GM12878 (cell line): ENCODE measurements at regions not wholly inside any gene's neighbourhood (a gene's known extent, or its start where the extent isn't known, plus 50 kb on each side); places are given as distances from the start of the nearest gene placed in this dataset.

Experiments
- ATAC-seq: fragments of 200-7000 bp; cut with Tn5 transposase; 3 replicates; pipeline ENCODE4 v1.9.1; 2020; ENCODE audit warnings: mild to moderate bottlenecking, moderate library complexity
- BruUV-seq: library from RNA; stranded (reverse); fragments of 400-500 nt; replicated peaks from 2 replicates; lab custom pipeline; 2021; lab: Mats Ljungman, UMichigan
- CTCF ChIA-PET: fragments of 300-600 bp; sonication (Branson Sonifier 250); formaldehyde crosslinking; extraction: SDS; loops from one replicate; lab custom pipeline; 2021; ENCODE audit warnings: inconsistent platforms; lab: Yijun Ruan, JAX
- POLR2A ChIA-PET: fragments of 350-600 bp; formaldehyde crosslinking; extraction: SDS; loops from one replicate; lab custom pipeline; 2021; ENCODE audit warnings: inconsistent platforms; lab: Charles Lee
- RAD21 ChIA-PET: fragments of 300-600 bp; sonication (Branson Sonifier 250); formaldehyde crosslinking; loops from one replicate; lab custom pipeline; 2023; ENCODE audit warnings: antibody characterized with exemption; ENCODE audit not compliant: unreplicated experiment; lab: Charles Lee
- SMC1A ChIA-PET: fragments of 300-600 bp; sonication (Branson Sonifier 250); formaldehyde crosslinking; loops from one replicate; lab custom pipeline; 2023; ENCODE audit not compliant: unreplicated experiment, uncharacterized antibody; lab: Charles Lee
- DNase-seq: peaks from one replicate; pipeline ENCODE4 v3.0.0-alpha.2; 2011; ENCODE audit warnings: low read depth, low spot score
- FAIRE-seq: peaks from 3 replicates; lab custom pipeline; 2011; peaks lifted over from hg19 to GRCh38; lab: Jason Lieb, UNC
- H2AFZ ChIP-seq: 2 replicates; pipeline ENCODE4 v1.6.0; 2011; ENCODE audit warnings: low read depth, low read length, control low read depth; ENCODE audit not compliant: control insufficient read depth
- H3K27ac ChIP-seq: 2 replicates; pipeline ENCODE4 v1.5.1; 2011; ENCODE audit warnings: control low read depth; ENCODE audit not compliant: control insufficient read depth, insufficient read depth
- H3K27me3 ChIP-seq, 2 experiments: replicated peaks in 1 of 2; 2 replicates each; pipeline versions ENCODE4 v1.6.0 to v1.6.1; 2011; ENCODE audit warnings: low read length in 1 of 2; ENCODE audit not compliant: control insufficient read depth in 2 of 2, insufficient read depth in 2 of 2
- H3K36me3 ChIP-seq, 2 experiments: 2 replicates each; pipeline ENCODE4 v1.5.1; 2011; ENCODE audit warnings: low read length in 1 of 2; ENCODE audit not compliant: control insufficient read depth in 2 of 2, insufficient read depth in 2 of 2
- H3K4me1 ChIP-seq: 2 replicates; pipeline ENCODE4 v1.6.1; 2011; ENCODE audit warnings: mild to moderate bottlenecking, low read length, moderate library complexity, mixed read lengths; ENCODE audit not compliant: control insufficient read depth, insufficient read depth
- H3K4me2 ChIP-seq: 2 replicates; pipeline ENCODE4 v1.6.0; 2011; ENCODE audit warnings: control low read depth; ENCODE audit not compliant: control insufficient read depth, insufficient read depth
- H3K4me3 ChIP-seq: fragments of 200-600 bp; sonication (generic); 2 replicates; pipeline ENCODE4 v1.5.1; 2016
- H3K79me2 ChIP-seq: 2 replicates; pipeline ENCODE4 v1.6.0; 2011; ENCODE audit warnings: low read length; ENCODE audit not compliant: control insufficient read depth, insufficient read depth
- H3K9ac ChIP-seq: 2 replicates; pipeline ENCODE4 v1.8.0; 2011; ENCODE audit warnings: low read length, control low read depth, mixed read lengths; ENCODE audit not compliant: control insufficient read depth, insufficient read depth
- H3K9me3 ChIP-seq: replicated peaks from 3 replicates; pipeline ENCODE4 v1.5.1; 2011; ENCODE audit warnings: mild to moderate bottlenecking, low read length; ENCODE audit not compliant: control insufficient read depth, insufficient read depth
- H4K20me1 ChIP-seq: 2 replicates; pipeline ENCODE4 v1.6.0; 2011; ENCODE audit not compliant: control insufficient read depth, insufficient read depth
- BHLHE40 ChIP-seq, 2 experiments: fragments of 450-650 bp in 1 of 2; IDR thresholded peaks; 2 replicates each; pipeline ENCODE4 v1.6.1; 2011 to 2017; ENCODE audit warnings: low read depth in 2 of 2, borderline replicate concordance in 1 of 2, improper control_type of control experiment in 1 of 2, low read length in 1 of 2, mild to moderate bottlenecking in 1 of 2
- BRCA1 ChIP-seq: IDR thresholded peaks from 2 replicates; pipeline ENCODE4 v1.6.1; 2011; ENCODE audit warnings: low read depth, low read length, improper control_type of control experiment
- NFXL1 ChIP-seq: fragments of 450-650 bp; IDR thresholded peaks from 2 replicates; pipeline ENCODE4 v1.6.1; 2017; ENCODE audit warnings: antibody characterized with exemption, mild to moderate bottlenecking, borderline replicate concordance
- PAX8 ChIP-seq: fragments of 450-650 bp; IDR thresholded peaks from 2 replicates; pipeline ENCODE4 v1.6.1; 2017; ENCODE audit warnings: mild to moderate bottlenecking, moderate library complexity
- POLR2A ChIP-seq: IDR thresholded peaks from 2 replicates; pipeline ENCODE4 v1.6.1; 2011; ENCODE audit warnings: low read depth, mild to moderate bottlenecking, low read length
- SIN3A ChIP-seq: IDR thresholded peaks from 2 replicates; pipeline ENCODE4 v1.6.1; 2012; ENCODE audit warnings: low read depth, low read length, improper control_type of control experiment
- SIX5 ChIP-seq: IDR thresholded peaks from 2 replicates; pipeline ENCODE4 v1.6.1; 2011; ENCODE audit warnings: mild to moderate bottlenecking, low read depth, low read length, moderate library complexity; ENCODE audit not compliant: severe bottlenecking
- SMAD5 ChIP-seq: IDR thresholded peaks from 2 replicates; pipeline ENCODE4 v1.6.1; 2016; ENCODE audit warnings: antibody characterized with exemption, low read depth
- SREBF1 ChIP-seq: IDR thresholded peaks from 2 replicates; pipeline ENCODE4 v1.6.1; 2012; ENCODE audit warnings: mild to moderate bottlenecking, low read length
- SRF ChIP-seq, 2 experiments: IDR thresholded peaks; 2 replicates each; pipeline ENCODE4 v1.6.1; 2011; ENCODE audit warnings: low read depth in 2 of 2, low read length in 2 of 2, mild to moderate bottlenecking in 1 of 2, moderate library complexity in 1 of 2
- SUPT20H ChIP-seq: IDR thresholded peaks from 2 replicates; pipeline ENCODE4 v1.6.1; 2011; ENCODE audit warnings: low read depth, mild to moderate bottlenecking, low read length, moderate library complexity, borderline replicate concordance; ENCODE audit not compliant: control insufficient read depth
- SUZ12 ChIP-seq: fragments of 200-600 bp; sonication (generic); IDR thresholded peaks from one replicate; pipeline ENCODE4 v1.6.1; 2018; ENCODE audit warnings: antibody characterized with exemption, mild to moderate bottlenecking; ENCODE audit not compliant: unreplicated experiment
- WGBS: methylation state at CpG from one replicate; pipeline ENCODE4 v1.1.6; 2016; ENCODE audit warnings: low lambda C conversion rate; ENCODE audit not compliant: insufficient replicate concordance, insufficient coverage; ENCODE audit errors: missing lambda C conversion rate; 5-methylcytosine and 5-hydroxymethylcytosine counted together
- in situ Hi-C: fragments of 300-500 bp; cut with MboI; formaldehyde crosslinking; loops from 9 replicates; pipeline ENCODE4 v1.14.3; 2018; ENCODE audit warnings: mixed read lengths
- intact Hi-C: fragments of 100-400 bp; cut with micrococcal nuclease; formaldehyde crosslinking; loops from one replicate; pipeline ENCODE4 v1.14.2; 2022; ENCODE audit not compliant: unreplicated experiment
- TF ChIP-seq, protein P1 (sequence below): fragments of 450-650 bp; IDR thresholded peaks from 2 replicates; pipeline ENCODE4 v1.6.1; 2017; ENCODE audit warnings: mild to moderate bottlenecking

GRCh38 chr5:2027790-2028189 is 145.1 kb upstream of the IRX4 start:
- no peak overlapping the region for H3K27ac ChIP-seq
- DNase-seq = no peak
- H2AFZ ChIP-seq = no peak overlapping the region
- POLR2A ChIA-PET = no interaction called here
- ATAC-seq = no peak
- no peak overlapping the region for H3K4me3 ChIP-seq
- no peaks in the 10 kb centered on the region for H3K9me3 ChIP-seq
- no peaks in the 10 kb centered on the region for H3K4me1 ChIP-seq
- no peak overlapping the region for H3K9ac ChIP-seq
- CTCF ChIA-PET = no interaction called here
- no peak for TF ChIP-seq BRCA1
- TF ChIP-seq SUZ12 = no peak
- TF ChIP-seq PAX8 = no peak
- no peak for TF ChIP-seq SMAD5
- no peak for TF ChIP-seq SIX5
- TF ChIP-seq, protein P1, sequence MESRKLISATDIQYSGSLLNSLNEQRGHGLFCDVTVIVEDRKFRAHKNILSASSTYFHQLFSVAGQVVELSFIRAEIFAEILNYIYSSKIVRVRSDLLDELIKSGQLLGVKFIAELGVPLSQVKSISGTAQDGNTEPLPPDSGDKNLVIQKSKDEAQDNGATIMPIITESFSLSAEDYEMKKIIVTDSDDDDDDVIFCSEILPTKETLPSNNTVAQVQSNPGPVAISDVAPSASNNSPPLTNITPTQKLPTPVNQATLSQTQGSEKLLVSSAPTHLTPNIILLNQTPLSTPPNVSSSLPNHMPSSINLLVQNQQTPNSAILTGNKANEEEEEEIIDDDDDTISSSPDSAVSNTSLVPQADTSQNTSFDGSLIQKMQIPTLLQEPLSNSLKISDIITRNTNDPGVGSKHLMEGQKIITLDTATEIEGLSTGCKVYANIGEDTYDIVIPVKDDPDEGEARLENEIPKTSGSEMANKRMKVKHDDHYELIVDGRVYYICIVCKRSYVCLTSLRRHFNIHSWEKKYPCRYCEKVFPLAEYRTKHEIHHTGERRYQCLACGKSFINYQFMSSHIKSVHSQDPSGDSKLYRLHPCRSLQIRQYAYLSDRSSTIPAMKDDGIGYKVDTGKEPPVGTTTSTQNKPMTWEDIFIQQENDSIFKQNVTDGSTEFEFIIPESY = no peak
- no peak for TF ChIP-seq SREBF1
- TF ChIP-seq POLR2A = no peak
- TF ChIP-seq BHLHE40 (IDR thresholded peaks at IDR 0.05; ENCODE audit: borderline replicate concordance in 1 of 2, low read depth in 2 of 2, low read length in 1 of 2) = no peak
- no peak for TF ChIP-seq SUPT20H
- no peak for TF ChIP-seq NFXL1
- TF ChIP-seq SIN3A = no peak
- no peak for TF ChIP-seq SRF (IDR thresholded peaks at IDR 0.05; ENCODE audit: low read depth in 2 of 2, low read length in 2 of 2)
- RAD21 ChIA-PET = no interaction called here
- no peak for FAIRE-seq
- BruUV-seq = no TSS peak
- H3K4me2 ChIP-seq = no peak overlapping the region
- no peaks in the 10 kb centered on the region for H3K79me2 ChIP-seq
- H4K20me1 ChIP-seq = no peaks in the 10 kb centered on the region
- SMC1A ChIA-PET = no interaction called here
- intact Hi-C loops (no loop called here), in situ Hi-C loops (no loop called here)
- H3K27me3 ChIP-seq = peaks cover 0 to 1% of the 10 kb centered on the region in 2 experiments; a peak in 1 of 4 replicates
- WGBS = 44% methylated on average over 2 of the region's 2 CpGs
- H3K36me3 ChIP-seq = no peaks in the 10 kb centered on the region
